ENCODE measurements at regions not wholly inside any gene's neighbourhood (a gene's known extent, or its start where the extent isn't known, plus 50 kb on each side); places are given as distances from the start of the nearest gene placed in this dataset.
"Not testable (repeated sequence)": the region's sequence is repeated elsewhere in the genome, so short reads cannot be mapped to it uniquely, and the experiment has no call there.

GRCh38 chr13:111423168-111423785 is 102.8 kb downstream of the TEX29 start:
- Histone ChIP-seq H3K9ac (no peak overlapping the region), H3K27ac (no peak overlapping the region), H3K4me3 (no peak overlapping the region), H4K20me1 (no peaks in the 10 kb centered on the region), H3K4me1 (peaks cover 9% of the 10 kb centered on the region), H3K4me2 (no peak overlapping the region), H3K9me3 (no peaks in the 10 kb centered on the region), H3K36me3 (no peaks in the 10 kb centered on the region), H3K27me3 (no peaks in the 10 kb centered on the region)
- TF ChIP-seq Cebpa-rat (IDR thresholded peaks at IDR 0.05): no peak

DNA sequence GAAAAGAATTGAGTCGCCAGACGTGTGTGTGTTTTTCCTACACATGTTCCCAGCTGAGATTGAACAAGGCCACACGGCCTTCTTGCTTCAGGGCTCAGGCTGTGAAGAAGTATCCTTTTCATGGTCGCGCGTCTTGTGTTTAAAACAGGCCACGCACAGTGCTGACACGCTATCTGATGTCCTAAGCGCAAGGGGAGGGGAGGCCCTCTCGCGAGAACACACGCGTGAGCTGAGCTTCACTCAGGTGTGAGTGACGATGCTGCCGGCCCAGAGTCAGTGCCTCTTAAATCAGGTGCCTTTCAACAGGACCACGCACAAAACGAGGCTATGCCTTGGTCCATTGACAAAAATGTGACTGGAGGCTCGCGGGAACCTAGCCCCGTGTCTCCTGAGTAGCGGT is 103.7 kb downstream of the TEX29 start:
- Histone ChIP-seq H3K4me2 (no peak overlapping the region), H3K27ac (no peak overlapping the region)

GRCh38 chr13:111425326-111425725 is 104.9 kb downstream of the TEX29 start:
- Histone ChIP-seq H3K27me3 (no peaks in the 10 kb centered on the region), H3K4me2 (no peak overlapping the region; the same call in 1 of the 2 replicates)

More for the DNA sequence above, 103.7 kb downstream of the TEX29 start:
- Histone ChIP-seq H4K20me1 (no peaks in the 10 kb centered on the region), H3K27me3 (no peaks in the 10 kb centered on the region), H3K4me1 (peaks cover 9% of the 10 kb centered on the region), H3K4me3 (no peak overlapping the region), H3K9me3 (no peaks in the 10 kb centered on the region), H3K9ac (no peak overlapping the region), H3K36me3 (no peaks in the 10 kb centered on the region)
- TF ChIP-seq Cebpa-rat (IDR thresholded peaks at IDR 0.05): no peak

DNA sequence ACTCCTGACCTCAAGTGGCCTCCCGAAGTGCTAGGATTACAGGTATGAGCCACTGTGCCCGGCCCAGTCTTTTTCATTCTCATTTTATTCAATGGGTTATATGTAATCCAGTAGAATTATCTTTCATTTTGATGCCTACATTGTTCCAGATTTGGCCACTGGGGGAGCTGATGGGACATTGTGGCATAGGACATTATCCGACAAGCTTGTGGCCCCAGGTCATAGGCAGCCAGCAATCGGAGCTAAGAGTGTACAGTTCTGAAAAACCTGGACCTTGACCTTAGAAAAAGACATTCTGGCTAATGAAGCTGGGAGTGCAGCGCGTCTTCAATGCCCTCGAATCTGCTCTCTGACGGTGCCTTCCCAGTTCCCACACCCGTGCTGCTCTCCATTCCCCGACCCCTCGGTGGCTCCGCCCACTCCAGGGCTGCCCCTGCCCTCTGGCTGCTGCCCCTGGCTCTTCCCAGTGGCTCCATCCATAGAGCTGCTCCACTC is 108.7 kb downstream of the TEX29 start:
- Histone ChIP-seq H3K4me3 (no peak overlapping the region), H3K9ac (no peak overlapping the region), H3K27me3 (no peaks in the 10 kb centered on the region), H3K9me3 (no peaks in the 10 kb centered on the region), H4K20me1 (no peaks in the 10 kb centered on the region), H3K4me2 (no peak overlapping the region), H3K4me1 (peaks cover 34% of the 10 kb centered on the region), H3K36me3 (no peaks in the 10 kb centered on the region), H3K27ac (no peak overlapping the region)
- no peak for TF ChIP-seq Cebpa-rat (IDR thresholded peaks at IDR 0.05)

More at GRCh38 chr13:111425326-111425725, 104.9 kb downstream of the TEX29 start:
- Histone ChIP-seq H3K4me3 (no peak overlapping the region), H3K27ac (no peak overlapping the region), H3K4me1 (peaks cover 11% of the 10 kb centered on the region), H4K20me1 (no peaks in the 10 kb centered on the region), H3K36me3 (no peaks in the 10 kb centered on the region), H3K9ac (no peak overlapping the region), H3K9me3 (no peaks in the 10 kb centered on the region)
- no peak for TF ChIP-seq Cebpa-rat (IDR thresholded peaks at IDR 0.05)

DNA sequence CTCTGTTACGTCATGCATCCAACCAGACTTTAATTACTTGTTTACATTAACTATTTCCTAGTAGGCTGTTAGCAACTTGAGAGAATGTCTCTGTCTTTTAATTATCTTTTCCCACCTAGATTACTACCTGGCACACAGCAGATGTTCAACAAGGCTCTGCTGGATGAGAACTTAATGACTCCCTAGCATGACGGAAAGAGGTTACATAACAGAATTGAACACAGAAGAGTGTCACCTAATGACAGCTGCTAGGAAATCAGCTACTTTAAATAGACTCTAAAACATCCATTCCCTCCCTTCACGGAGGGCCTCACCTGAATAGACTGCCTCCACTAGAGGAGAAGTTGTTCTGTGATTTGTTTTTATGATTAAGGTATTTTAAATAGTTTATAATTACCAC is 110.8 kb downstream of the TEX29 start:
- Histone ChIP-seq H3K27ac (peak overlapping the region; percentile 14; the same call in 1 of the 2 replicates), H3K4me1 (peaks cover 25% of the 10 kb centered on the region), H3K9ac (no peak overlapping the region), H3K4me2 (peak overlapping the region; percentile 63), H3K9me3 (no peaks in the 10 kb centered on the region), H3K36me3 (no peaks in the 10 kb centered on the region), H3K27me3 (no peaks in the 10 kb centered on the region), H3K4me3 (no peak overlapping the region), H4K20me1 (no peaks in the 10 kb centered on the region)
- TF ChIP-seq Cebpa-rat (IDR thresholded peaks at IDR 0.05): no peak

- Histone ChIP-seq H4K20me1 (no peaks in the 10 kb centered on the region), H3K9ac (no peak overlapping the region), H3K4me2 (no peak overlapping the region), H3K9me3 (no peaks in the 10 kb centered on the region), H3K27me3 (no peaks in the 10 kb centered on the region), H3K27ac (no peak overlapping the region), H3K4me3 (no peak overlapping the region), H3K4me1 (peaks cover 25% of the 10 kb centered on the region), H3K36me3 (no peaks in the 10 kb centered on the region)
- no peak for TF ChIP-seq Cebpa-rat (IDR thresholded peaks at IDR 0.05)
Observed at GRCh38 chr13:111434578-111435159, 114.2 kb downstream of the TEX29 start.

- Histone ChIP-seq H3K4me2 (no peak overlapping the region), H3K36me3 (no peaks in the 10 kb centered on the region), H4K20me1 (no peaks in the 10 kb centered on the region), H3K27me3 (no peaks in the 10 kb centered on the region), H3K4me1 (peaks cover 12% of the 10 kb centered on the region), H3K4me3 (no peak overlapping the region), H3K27ac (no peak overlapping the region), H3K9ac (no peak overlapping the region), H3K9me3 (no peaks in the 10 kb centered on the region)
- no peak for TF ChIP-seq Cebpa-rat (IDR thresholded peaks at IDR 0.05)
Observed at GRCh38 chr13:111436446-111436845, 116.0 kb downstream of the TEX29 start.

GRCh38 chr13:111437417-111437816 is 117.0 kb downstream of the TEX29 start:
- peaks cover 3% of the 10 kb centered on the region for H3K4me1 ChIP-seq
- H3K4me3 ChIP-seq: no peak overlapping the region
- H3K9ac ChIP-seq: no peak overlapping the region
- no peak overlapping the region for H3K27ac ChIP-seq
- no peaks in the 10 kb centered on the region for H3K9me3 ChIP-seq
- H3K27me3 ChIP-seq: no peaks in the 10 kb centered on the region
- H3K36me3 ChIP-seq: no peaks in the 10 kb centered on the region
- no peak overlapping the region for H3K4me2 ChIP-seq
- H4K20me1 ChIP-seq: no peaks in the 10 kb centered on the region
- no peak for TF ChIP-seq Cebpa-rat (IDR thresholded peaks at IDR 0.05)

DNA sequence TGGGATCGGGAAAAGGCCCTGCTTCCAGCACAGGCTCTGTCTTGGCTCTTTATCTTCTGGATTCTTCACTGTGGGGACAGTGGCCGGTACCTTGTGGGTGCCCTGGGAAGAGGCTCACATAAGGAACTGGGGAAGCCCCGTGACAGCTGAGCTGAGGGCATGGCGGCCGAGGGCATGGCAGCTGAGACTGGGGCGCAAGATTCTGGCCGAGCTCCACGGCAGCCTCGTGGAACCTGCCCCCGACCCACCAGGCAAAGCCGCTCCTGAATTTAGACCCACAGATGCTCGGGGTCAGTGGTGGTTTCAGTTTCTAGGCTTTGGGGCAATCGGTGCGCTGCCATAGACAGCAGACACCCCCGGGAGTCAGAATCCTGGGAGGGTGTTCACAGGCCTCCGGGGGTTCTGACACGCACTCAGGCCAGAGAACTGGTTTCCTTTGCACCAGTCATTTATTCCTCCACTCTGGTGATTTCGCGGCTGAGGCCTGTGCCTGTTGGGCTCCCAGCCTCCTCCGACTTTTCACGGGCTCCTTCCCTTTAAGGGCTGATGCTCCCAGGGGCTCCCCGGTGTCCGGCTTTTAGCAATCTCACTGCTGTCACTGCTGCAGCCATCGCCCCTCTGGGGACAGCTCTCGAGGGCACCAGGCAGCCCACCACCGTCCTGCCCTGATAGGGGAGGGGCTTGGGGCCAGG is 117.6 kb downstream of the TEX29 start:
- H3K9me3 ChIP-seq: peaks cover 4% of the 10 kb centered on the region
- H3K27ac ChIP-seq: no peak overlapping the region
- H3K9ac ChIP-seq: no peak overlapping the region
- H3K27me3 ChIP-seq: no peaks in the 10 kb centered on the region
- no peaks in the 10 kb centered on the region for H4K20me1 ChIP-seq
- no peak overlapping the region for H3K4me2 ChIP-seq
- no peak overlapping the region for H3K4me3 ChIP-seq
- no peaks in the 10 kb centered on the region for H3K36me3 ChIP-seq
- TF ChIP-seq Cebpa-rat (IDR thresholded peaks at IDR 0.05): no peak
- no peaks in the 10 kb centered on the region for H3K4me1 ChIP-seq

DNA sequence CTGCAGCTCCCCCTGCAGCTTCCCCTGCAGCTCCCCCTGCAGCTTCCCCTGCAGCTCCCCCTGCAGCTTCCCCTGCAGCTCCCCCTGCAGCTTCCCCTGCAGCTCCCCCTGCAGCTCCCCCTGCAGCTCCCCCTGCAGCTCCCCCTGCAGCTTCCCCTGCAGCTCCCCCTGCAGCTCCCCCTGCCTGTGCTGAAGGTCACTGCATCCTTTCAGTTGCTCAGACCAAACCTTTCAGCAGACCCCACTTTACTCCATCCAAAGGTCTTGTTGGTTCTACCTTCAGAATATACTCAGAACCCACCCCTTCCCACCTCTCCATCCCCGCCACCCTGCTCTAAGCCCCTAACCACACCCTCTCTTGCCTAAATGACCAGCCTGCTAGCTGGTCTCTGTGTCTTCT is 120.0 kb downstream of the TEX29 start:
- H3K27ac ChIP-seq, H3K27me3 ChIP-seq, H3K36me3 ChIP-seq, H3K4me2 ChIP-seq, H3K9ac ChIP-seq, H3K4me3 ChIP-seq, H4K20me1 ChIP-seq, H3K4me1 ChIP-seq: not testable (repeated sequence)
- H3K9me3 ChIP-seq: peaks cover 18% of the 10 kb centered on the region
